ENCODE measurements at regions not wholly inside any gene's neighbourhood (a gene's known extent, or its start where the extent isn't known, plus 50 kb on each side); places are given as distances from the start of the nearest gene placed in this dataset.
A peak's percentile ranks its signal among the peaks of the same experiment; 100 is the strongest.

GRCh38 chr20:12203399-12203798, 285.7 kb downstream of the BTBD3 start:
- Histone ChIP-seq H3K9me3 (no peaks in the 10 kb centered on the region), H3K4me1 (no peaks in the 10 kb centered on the region), H3K27ac (no peak overlapping the region), H3K36me3 (no peaks in the 10 kb centered on the region), H3K4me3 (no peak overlapping the region), H3K27me3 (no peaks in the 10 kb centered on the region)
- intact Hi-C loops (cut with DNase I): no loop called here
- ATAC-seq (no peak), DNase-seq (no peak)
- no peak for TF ChIP-seq CTCF (IDR thresholded peaks at IDR 0.05)

- Histone ChIP-seq H3K27me3 (no peaks in the 10 kb centered on the region), H3K4me3 (no peak overlapping the region), H3K27ac (no peak overlapping the region), H3K9me3 (no peaks in the 10 kb centered on the region), H3K4me1 (no peaks in the 10 kb centered on the region), H3K36me3 (no peaks in the 10 kb centered on the region)
- DNase-seq (no peak), ATAC-seq (no peak)
- intact Hi-C loops (cut with DNase I): no loop called here
- TF ChIP-seq CTCF (IDR thresholded peaks at IDR 0.05): no peak
Observed at GRCh38 chr20:12203981-12204380, 286.3 kb downstream of the BTBD3 start.

GRCh38 chr20:12207875-12208274, 290.2 kb downstream of the BTBD3 start:
- TF ChIP-seq CTCF (IDR thresholded peaks at IDR 0.05): peak; percentile 60
- Histone ChIP-seq H3K27me3 (no peaks in the 10 kb centered on the region), H3K27ac (no peak overlapping the region), H3K4me3 (no peak overlapping the region), H3K36me3 (no peaks in the 10 kb centered on the region), H3K9me3 (no peaks in the 10 kb centered on the region), H3K4me1 (no peaks in the 10 kb centered on the region)
- ATAC-seq (peak; percentile 66), DNase-seq (no peak)
- intact Hi-C loops (cut with DNase I): no loop called here

- H3K9me3 ChIP-seq: no peaks in the 10 kb centered on the region
- H3K4me3 ChIP-seq: no peak overlapping the region
- ATAC-seq (no peak), DNase-seq (no peak)
- no peak for TF ChIP-seq CTCF (IDR thresholded peaks at IDR 0.05)
- no peaks in the 10 kb centered on the region for H3K4me1 ChIP-seq
- no peak overlapping the region for H3K27ac ChIP-seq
- intact Hi-C loops (cut with DNase I): no loop called here
- H3K36me3 ChIP-seq: no peaks in the 10 kb centered on the region
- H3K27me3 ChIP-seq: no peaks in the 10 kb centered on the region
Observed at GRCh38 chr20:12210591-12210990, 292.9 kb downstream of the BTBD3 start.

GRCh38 chr20:12211361-12211760, 293.7 kb downstream of the BTBD3 start:
- no peak for TF ChIP-seq CTCF (IDR thresholded peaks at IDR 0.05)
- Histone ChIP-seq H3K4me3 (no peak overlapping the region), H3K9me3 (no peaks in the 10 kb centered on the region), H3K27ac (no peak overlapping the region), H3K4me1 (no peaks in the 10 kb centered on the region), H3K27me3 (no peaks in the 10 kb centered on the region), H3K36me3 (no peaks in the 10 kb centered on the region)
- ATAC-seq (no peak), DNase-seq (no peak)
- intact Hi-C loops (cut with DNase I): no loop called here

- TF ChIP-seq CTCF (IDR thresholded peaks at IDR 0.05): no peak
- DNase-seq: no peak
- Histone ChIP-seq H3K9me3 (no peaks in the 10 kb centered on the region), H3K27me3 (no peaks in the 10 kb centered on the region), H3K4me1 (no peaks in the 10 kb centered on the region), H3K27ac (no peak overlapping the region), H3K4me3 (no peak overlapping the region), H3K36me3 (no peaks in the 10 kb centered on the region)
- intact Hi-C loops (cut with DNase I): no loop called here
- no peak for ATAC-seq
Observed at GRCh38 chr20:12217382-12217781, 299.7 kb downstream of the BTBD3 start.
